HG02678 (cell line): ENCODE measurements at regions not wholly inside any gene's neighbourhood (a gene's known extent, or its start where the extent isn't known, plus 50 kb on each side); places are given as distances from the start of the nearest gene placed in this dataset.

ENCODE experiments used
- ATAC-seq: cut with Tn5 transposase; IDR thresholded peaks from one replicate; pipeline ENCODE4 v1.9.1; 2021; ENCODE audit warnings: mild to moderate bottlenecking, moderate library complexity; ENCODE audit not compliant: unreplicated experiment

DNA sequence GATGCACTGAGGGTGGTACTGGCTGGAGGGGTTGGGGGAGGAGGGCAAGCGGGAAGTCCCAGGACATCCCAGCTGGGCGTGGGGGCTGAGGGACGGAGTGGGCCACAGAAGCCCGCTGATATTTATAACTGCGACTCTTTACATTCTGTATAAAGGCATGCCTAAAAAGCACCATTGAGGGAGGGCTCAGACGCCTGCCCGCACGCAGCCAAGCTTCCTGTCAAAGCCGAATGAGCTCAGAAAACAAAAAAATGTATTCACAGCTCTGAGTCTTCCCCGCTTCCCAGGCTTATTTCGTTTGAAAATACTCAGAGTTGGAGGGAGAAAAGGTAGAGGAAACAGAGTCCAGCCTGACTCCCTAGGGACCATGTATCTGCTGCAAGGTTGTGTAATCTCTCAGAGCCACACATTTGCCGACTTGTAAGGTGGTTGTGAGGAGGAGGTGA, 170.1 kb upstream of the HAAO start:
- ATAC-seq: peak; percentile 52

DNA sequence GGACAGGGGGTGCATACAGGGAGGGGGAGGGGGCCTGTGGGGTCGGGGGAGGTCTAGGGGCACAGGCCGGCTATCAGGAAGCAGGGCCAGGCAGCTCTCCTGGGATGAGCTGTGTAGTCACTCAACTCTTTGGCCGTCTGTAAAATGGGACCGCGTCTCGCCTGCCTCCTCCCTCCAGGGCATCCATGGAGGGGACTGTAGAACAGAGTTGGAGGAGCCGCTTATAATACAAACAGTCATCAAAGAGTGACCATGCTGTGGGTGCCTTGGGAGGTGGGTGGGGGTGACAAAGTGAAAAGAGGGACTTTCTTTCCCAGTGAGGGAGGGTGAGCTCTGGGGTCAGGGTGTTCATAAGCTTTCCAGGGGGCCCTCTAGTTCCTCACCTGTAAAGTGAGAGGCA, 169.6 kb upstream of the HAAO start:
- ATAC-seq: no peak

DNA sequence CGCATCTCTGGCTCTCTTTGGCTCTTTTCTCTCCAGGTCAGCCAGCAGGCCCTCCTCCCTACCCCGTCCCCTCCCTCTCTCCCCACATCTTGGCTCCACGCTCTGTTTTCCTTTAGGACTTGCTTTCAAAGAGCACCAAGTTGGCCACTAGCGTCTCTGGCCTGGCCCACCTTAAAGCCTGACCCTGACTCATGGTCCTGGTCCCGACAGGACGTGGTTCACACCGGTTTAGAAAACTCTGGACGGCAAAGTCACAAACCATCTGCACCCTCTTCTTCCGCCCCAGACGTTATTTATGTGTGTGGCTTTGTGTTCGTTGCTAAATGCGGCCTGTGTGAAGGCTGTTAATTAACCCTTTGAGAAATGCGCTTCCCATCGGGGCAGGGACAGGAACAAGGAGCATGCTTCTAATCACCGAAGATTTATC, 169.0 kb upstream of the HAAO start:
- ATAC-seq: no peak

DNA sequence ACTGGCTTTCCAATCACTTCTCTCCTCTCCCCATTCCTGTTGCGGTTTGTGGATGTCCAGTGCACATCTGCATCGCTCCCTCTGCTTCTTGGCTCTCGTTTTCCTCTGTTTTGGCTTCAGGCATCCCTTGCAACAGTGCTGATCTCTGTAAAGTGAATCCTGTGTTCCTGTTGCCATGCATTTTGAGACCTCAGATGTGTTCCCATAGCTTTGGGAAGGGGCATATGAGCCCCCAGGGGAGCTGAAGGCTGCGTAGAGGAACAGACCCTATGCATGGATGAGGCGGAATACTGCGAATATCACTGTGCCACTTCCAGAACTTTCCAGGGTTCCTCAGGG, 168.4 kb upstream of the HAAO start:
- no peak for ATAC-seq

GRCh38 chr2:42960002-42960841, 167.8 kb upstream of the HAAO start:
- no peak for ATAC-seq

DNA sequence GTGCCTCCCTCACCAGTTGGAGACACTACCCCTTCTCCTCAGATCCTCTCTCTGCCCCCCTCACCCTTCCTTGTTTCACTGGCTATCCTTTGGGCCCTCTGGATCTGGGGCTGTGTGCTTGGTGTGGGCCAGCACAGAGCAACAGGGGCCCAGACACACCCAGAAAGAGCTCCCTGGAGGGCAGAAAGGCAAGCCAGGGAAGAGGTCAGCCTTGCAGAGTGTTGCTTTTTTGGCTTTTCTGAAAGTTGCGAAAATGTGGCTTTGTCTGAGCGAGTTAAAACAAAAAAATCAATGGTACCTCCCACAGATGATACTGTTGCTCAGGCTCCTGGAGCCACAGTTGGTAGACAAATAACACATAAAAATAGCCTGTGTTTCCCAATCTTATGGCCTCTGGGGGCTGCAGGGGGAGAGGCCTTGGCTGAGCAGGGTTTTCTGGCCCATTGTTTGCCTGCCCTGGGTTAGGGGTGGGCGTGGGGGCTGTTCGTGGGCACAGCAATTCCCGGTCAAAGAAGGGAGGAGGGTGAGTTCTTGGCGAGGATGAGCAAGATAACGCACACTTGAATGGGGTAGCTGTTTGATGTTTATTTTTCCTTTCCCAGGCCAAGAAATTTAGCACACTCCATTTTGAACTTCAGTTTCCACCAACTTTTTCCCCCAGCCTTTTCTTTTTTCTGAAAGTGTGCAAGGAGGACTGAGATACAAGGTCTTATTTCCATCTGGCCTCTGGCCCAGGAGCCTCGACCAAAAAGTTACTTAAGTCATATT, 167.0 kb upstream of the HAAO start:
- ATAC-seq: no peak

DNA sequence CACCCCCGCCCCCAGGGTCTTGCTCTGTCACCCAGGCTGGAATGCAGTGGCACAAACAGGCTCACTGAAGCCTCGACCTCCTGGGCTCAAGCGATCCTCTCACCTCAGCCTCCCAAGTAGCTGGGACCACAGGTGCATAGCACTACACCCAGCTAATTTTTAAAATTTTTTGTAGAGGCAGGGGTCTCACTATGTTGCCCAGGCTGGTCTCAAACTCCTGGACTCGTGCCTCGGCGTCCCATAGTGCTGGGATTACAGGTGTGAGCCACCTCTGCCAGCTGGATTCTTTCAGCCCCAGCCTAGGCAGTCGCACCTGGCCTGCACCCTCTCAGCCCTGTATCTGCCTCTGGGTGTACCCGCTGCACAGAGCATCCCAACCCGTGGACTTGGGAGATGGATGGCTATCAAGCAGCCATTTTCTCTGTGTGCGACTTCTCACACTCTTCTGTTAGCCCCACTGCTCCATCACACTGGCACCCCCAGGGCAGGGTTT, 166.4 kb upstream of the HAAO start:
- no peak for ATAC-seq

DNA sequence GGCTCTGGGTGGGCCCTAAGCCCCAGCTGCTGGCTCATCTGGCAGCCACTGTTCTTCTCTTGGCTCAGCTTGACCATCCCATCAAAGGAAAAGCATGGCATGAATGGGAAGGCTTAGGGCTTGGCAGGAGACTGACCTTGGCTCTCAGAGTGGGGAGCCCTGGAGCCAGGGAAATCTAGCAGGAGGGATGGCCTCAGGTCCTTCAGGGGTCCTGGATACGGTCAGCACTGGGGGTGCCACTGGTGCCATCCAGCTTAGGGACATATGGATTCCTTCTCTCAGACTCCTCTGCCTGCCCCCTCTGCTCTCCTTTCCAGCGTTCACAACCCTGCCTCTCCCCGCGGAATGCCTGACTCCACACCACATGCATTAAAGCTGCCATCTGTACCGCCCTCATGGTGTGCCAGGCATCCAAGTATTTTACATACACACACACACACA, 165.5 kb upstream of the HAAO start:
- ATAC-seq: no peak

GRCh38 chr2:42957109-42957860, 164.9 kb upstream of the HAAO start:
- peak; percentile 58 for ATAC-seq

DNA sequence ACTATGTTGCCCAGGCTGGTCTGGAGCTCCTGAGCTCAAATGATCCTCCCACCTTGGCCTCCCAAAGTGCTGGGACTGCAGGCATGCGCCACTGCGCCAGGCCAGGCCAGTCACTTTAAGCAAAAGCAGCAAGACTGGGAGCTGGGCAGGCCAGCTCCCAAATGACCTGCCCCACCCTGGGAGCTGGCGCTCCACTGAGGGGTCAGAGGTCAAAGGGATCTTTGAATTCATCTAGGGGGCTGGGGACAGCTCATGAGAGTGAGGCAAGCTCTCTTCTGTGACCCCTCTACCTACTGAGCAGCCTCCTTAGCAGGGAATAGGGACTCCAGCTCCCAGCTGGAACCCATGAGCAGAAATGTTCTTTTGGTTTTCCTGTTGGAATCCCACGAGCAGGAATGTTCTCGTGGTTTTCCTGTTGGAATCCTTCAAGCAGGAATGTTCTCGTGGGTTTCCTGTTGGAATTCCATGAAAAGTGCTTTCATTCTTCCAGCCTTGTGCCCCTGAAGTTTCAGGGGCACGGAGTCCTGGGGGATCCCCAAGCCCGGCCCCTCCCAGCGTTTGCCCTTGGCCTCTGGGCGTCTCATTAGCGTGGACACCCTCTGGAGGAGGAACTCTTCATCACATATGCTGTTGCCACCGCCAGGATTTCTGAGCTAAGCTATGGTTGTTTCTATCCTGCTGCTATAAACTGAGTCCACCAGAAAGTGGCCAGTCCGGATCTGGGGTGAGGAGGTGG, 162.0 kb upstream of the HAAO start:
- no peak for ATAC-seq

GRCh38 chr2:42953216-42953615, 160.8 kb upstream of the HAAO start:
- no peak for ATAC-seq

GRCh38 chr2:42951263-42951938, 159.0 kb upstream of the HAAO start:
- no peak for ATAC-seq

- no peak for ATAC-seq
These were observed 156.7 kb upstream of the HAAO start for GRCh38 chr2:42949125-42949524.

- no peak for ATAC-seq
These were observed 155.6 kb upstream of the HAAO start for GRCh38 chr2:42947809-42948600.

GRCh38 chr2:42944779-42945415, 152.5 kb upstream of the HAAO start:
- no peak for ATAC-seq

DNA sequence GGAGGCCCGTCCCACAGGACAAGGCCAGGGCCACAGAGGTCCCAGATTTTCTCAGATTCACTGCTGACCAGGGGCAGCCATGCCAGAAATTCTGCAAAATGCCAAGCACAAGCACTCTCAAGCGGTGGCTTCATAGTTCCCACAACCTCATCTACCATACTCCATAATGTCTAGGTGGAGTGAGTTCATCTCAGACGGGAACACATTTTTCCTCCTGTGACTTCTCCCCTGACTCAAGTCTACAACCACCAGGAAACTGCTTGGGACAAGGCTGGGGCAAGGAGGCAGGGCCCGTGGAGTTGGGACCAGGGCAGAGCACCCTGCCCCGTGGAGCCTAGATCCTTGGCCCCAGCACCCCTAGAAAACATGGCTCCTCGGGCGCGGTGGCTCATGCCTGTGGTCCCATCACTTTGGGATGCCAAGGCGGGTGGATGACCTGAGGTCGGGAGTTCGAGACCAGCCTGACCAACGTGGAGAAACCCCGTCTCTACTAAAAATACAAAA, 150.7 kb upstream of the HAAO start:
- no peak for ATAC-seq

- no peak for ATAC-seq
These were observed 150.0 kb upstream of the HAAO start for GRCh38 chr2:42942214-42942989.
